Fibroblast of skin of abdomen (primary cell): ENCODE measurements at regions not wholly inside any gene's neighbourhood (a gene's known extent, or its start where the extent isn't known, plus 50 kb on each side); places are given as distances from the start of the nearest gene placed in this dataset.
"Not testable (repeated sequence)": the region's sequence is repeated elsewhere in the genome, so short reads cannot be mapped to it uniquely, and the experiment has no call there.

Source experiments
- DNase-seq: peaks from one replicate; pipeline ENCODE4 v3.0.0-alpha.2; 2013

- no peak for DNase-seq
Measured at GRCh38 chr14:49366416-49366815, 219.8 kb downstream of the RPS29 start.

- no peak for DNase-seq
Measured at GRCh38 chr14:49364752-49365117, 221.4 kb downstream of the RPS29 start.

GRCh38 chr14:49363821-49364751 lies 222.1 kb downstream of the RPS29 start:
- no peak for DNase-seq

GRCh38 chr14:49362916-49363315 lies 223.3 kb downstream of the RPS29 start:
- no peak for DNase-seq

GRCh38 chr14:49339130-49339529 lies 247.1 kb downstream of the RPS29 start:
- no peak for DNase-seq

GRCh38 chr14:49319810-49320209 lies 266.4 kb downstream of the RPS29 start:
- no peak for DNase-seq

GRCh38 chr14:49315570-49315969 lies 270.6 kb downstream of the RPS29 start:
- no peak for DNase-seq

GRCh38 chr14:49314737-49315136 lies 271.4 kb downstream of the RPS29 start:
- peak; percentile 2 for DNase-seq

GRCh38 chr14:49313108-49313507 lies 273.1 kb downstream of the RPS29 start:
- no peak for DNase-seq

GRCh38 chr14:49310298-49310697 lies 275.9 kb downstream of the RPS29 start:
- no peak for DNase-seq

- peak; percentile 5 for DNase-seq
Measured at GRCh38 chr14:49306152-49306751, 279.9 kb downstream of the RPS29 start.

GRCh38 chr14:49303946-49304516 lies 282.1 kb downstream of the RPS29 start:
- peak; percentile 25 for DNase-seq

- no peak for DNase-seq
Measured at GRCh38 chr14:49297102-49297501, 289.1 kb downstream of the RPS29 start.

- no peak for DNase-seq
Measured at GRCh38 chr14:49294621-49295148, 291.5 kb downstream of the RPS29 start.

- DNase-seq = no peak
Measured at GRCh38 chr14:49287004-49287403, 299.2 kb downstream of the RPS29 start.

GRCh38 chr14:49286257-49286983 lies 299.8 kb downstream of the RPS29 start:
- DNase-seq = no peak

- no peak for DNase-seq
Measured at GRCh38 chr14:49280566-49280965, 305.6 kb downstream of the RPS29 start.

- no peak for DNase-seq
Measured at GRCh38 chr14:49250517-49250916, 335.7 kb downstream of the RPS29 start.

GRCh38 chr14:49250109-49250508 lies 336.1 kb downstream of the RPS29 start:
- DNase-seq = peak; percentile 79

GRCh38 chr14:49249022-49249421 lies 337.2 kb downstream of the RPS29 start:
- peak; percentile 35 for DNase-seq

GRCh38 chr14:49243777-49244176 lies 342.4 kb downstream of the RPS29 start:
- not testable (repeated sequence) for DNase-seq

- no peak for DNase-seq
Measured at GRCh38 chr14:49240383-49240782, 345.8 kb downstream of the RPS29 start.

GRCh38 chr14:49228552-49228951 lies 357.6 kb downstream of the RPS29 start:
- no peak for DNase-seq
